ENCODE measurements at regions not wholly inside any gene's neighbourhood (a gene's known extent, or its start where the extent isn't known, plus 50 kb on each side); places are given as distances from the start of the nearest gene placed in this dataset.

GRCh38 chr5:155106221-155106620, 92.7 kb downstream of the KIF4B start:
- H3K4me1 ChIP-seq (ENCODE audit: control insufficient read depth in 3 of 3, insufficient read depth in 3 of 3, low read length in 3 of 3) = no peaks in the 10 kb centered on the region
- no peak overlapping the region for H3K4me3 ChIP-seq (ENCODE audit: low read length in 3 of 3)
- no peak overlapping the region for H3K27ac ChIP-seq (ENCODE audit: low read depth, low read length)
- H3K27me3 ChIP-seq (ENCODE audit: control insufficient read depth in 3 of 3, insufficient read depth in 3 of 3, low read length in 3 of 3) = peaks cover 0 to 4% (median 0%) of the 10 kb centered on the region in 3 donors
- no peaks in the 10 kb centered on the region for H3K9me3 ChIP-seq (ENCODE audit: control insufficient read depth in 3 of 3, low read length in 3 of 3)
- no peaks in the 10 kb centered on the region for H3K36me3 ChIP-seq (ENCODE audit: control insufficient read depth in 3 of 3, insufficient read depth in 3 of 3, low read length in 3 of 3)
- H3K9ac ChIP-seq (ENCODE audit: low read depth in 1 of 3, low read length in 3 of 3) = no peak overlapping the region

GRCh38 chr5:155113888-155114287, 100.3 kb downstream of the KIF4B start:
- Histone ChIP-seq H3K4me3 (ENCODE audit: low read length in 3 of 3) (no peak overlapping the region), H3K27ac (ENCODE audit: low read depth, low read length) (no peak overlapping the region), H3K9ac (ENCODE audit: low read depth in 1 of 3, low read length in 3 of 3) (no peak overlapping the region)

GRCh38 chr5:155114655-155115054, 101.1 kb downstream of the KIF4B start:
- no peaks in the 10 kb centered on the region for H3K4me1 ChIP-seq (ENCODE audit: control insufficient read depth in 3 of 3, insufficient read depth in 3 of 3, low read length in 3 of 3)
- no peak overlapping the region for H3K9ac ChIP-seq (ENCODE audit: low read depth in 1 of 3, low read length in 3 of 3)
- H3K9me3 ChIP-seq (ENCODE audit: control insufficient read depth in 3 of 3, low read length in 3 of 3) = no peaks in the 10 kb centered on the region
- H3K4me3 ChIP-seq (ENCODE audit: low read length in 3 of 3) = no peak overlapping the region
- H3K27ac ChIP-seq (ENCODE audit: low read depth, low read length) = no peak overlapping the region
- no peaks in the 10 kb centered on the region for H3K27me3 ChIP-seq (ENCODE audit: control insufficient read depth in 3 of 3, insufficient read depth in 3 of 3, low read length in 3 of 3)
- no peaks in the 10 kb centered on the region for H3K36me3 ChIP-seq (ENCODE audit: control insufficient read depth in 3 of 3, insufficient read depth in 3 of 3, low read length in 3 of 3)

More at GRCh38 chr5:155113888-155114287, 100.3 kb downstream of the KIF4B start:
- H3K27me3 ChIP-seq (ENCODE audit: control insufficient read depth in 3 of 3, insufficient read depth in 3 of 3, low read length in 3 of 3) = no peaks in the 10 kb centered on the region
- H3K9me3 ChIP-seq (ENCODE audit: control insufficient read depth in 3 of 3, low read length in 3 of 3) = no peaks in the 10 kb centered on the region
- no peaks in the 10 kb centered on the region for H3K4me1 ChIP-seq (ENCODE audit: control insufficient read depth in 3 of 3, insufficient read depth in 3 of 3, low read length in 3 of 3)
- no peaks in the 10 kb centered on the region for H3K36me3 ChIP-seq (ENCODE audit: control insufficient read depth in 3 of 3, insufficient read depth in 3 of 3, low read length in 3 of 3)

GRCh38 chr5:155116456-155117251, 103.1 kb downstream of the KIF4B start:
- H3K9me3 ChIP-seq (ENCODE audit: control insufficient read depth in 3 of 3, low read length in 3 of 3) = no peaks in the 10 kb centered on the region
- no peak overlapping the region for H3K9ac ChIP-seq (ENCODE audit: low read depth in 1 of 3, low read length in 3 of 3)
- no peaks in the 10 kb centered on the region for H3K36me3 ChIP-seq (ENCODE audit: control insufficient read depth in 3 of 3, insufficient read depth in 3 of 3, low read length in 3 of 3)

GRCh38 chr5:155125551-155126095, 112.1 kb downstream of the KIF4B start:
- Histone ChIP-seq H3K4me3 (ENCODE audit: low read length in 3 of 3) (no peak overlapping the region), H3K9me3 (ENCODE audit: control insufficient read depth in 3 of 3, low read length in 3 of 3) (no peaks in the 10 kb centered on the region), H3K36me3 (ENCODE audit: control insufficient read depth in 3 of 3, insufficient read depth in 3 of 3, low read length in 3 of 3) (no peaks in the 10 kb centered on the region), H3K27me3 (ENCODE audit: control insufficient read depth in 3 of 3, insufficient read depth in 3 of 3, low read length in 3 of 3) (no peaks in the 10 kb centered on the region), H3K9ac (ENCODE audit: low read depth in 1 of 3, low read length in 3 of 3) (no peak overlapping the region), H3K27ac (ENCODE audit: low read depth, low read length) (no peak overlapping the region), H3K4me1 (ENCODE audit: control insufficient read depth in 3 of 3, insufficient read depth in 3 of 3, low read length in 3 of 3) (no peaks in the 10 kb centered on the region)

More at GRCh38 chr5:155116456-155117251, 103.1 kb downstream of the KIF4B start:
- Histone ChIP-seq H3K4me3 (ENCODE audit: low read length in 3 of 3) (no peak overlapping the region), H3K4me1 (ENCODE audit: control insufficient read depth in 3 of 3, insufficient read depth in 3 of 3, low read length in 3 of 3) (no peaks in the 10 kb centered on the region), H3K27me3 (ENCODE audit: control insufficient read depth in 3 of 3, insufficient read depth in 3 of 3, low read length in 3 of 3) (no peaks in the 10 kb centered on the region), H3K27ac (ENCODE audit: low read depth, low read length) (no peak overlapping the region)

- Histone ChIP-seq H3K27ac (ENCODE audit: low read depth, low read length) (no peak overlapping the region), H3K9me3 (ENCODE audit: control insufficient read depth in 3 of 3, low read length in 3 of 3) (no peaks in the 10 kb centered on the region), H3K4me3 (ENCODE audit: low read length in 3 of 3) (no peak overlapping the region), H3K4me1 (ENCODE audit: control insufficient read depth in 3 of 3, insufficient read depth in 3 of 3, low read length in 3 of 3) (no peaks in the 10 kb centered on the region), H3K27me3 (ENCODE audit: control insufficient read depth in 3 of 3, insufficient read depth in 3 of 3, low read length in 3 of 3) (peaks cover 0 to 2% (median 0%) of the 10 kb centered on the region in 3 donors), H3K9ac (ENCODE audit: low read depth in 1 of 3, low read length in 3 of 3) (no peak overlapping the region), H3K36me3 (ENCODE audit: control insufficient read depth in 3 of 3, insufficient read depth in 3 of 3, low read length in 3 of 3) (no peaks in the 10 kb centered on the region)
These were observed 113.0 kb downstream of the KIF4B start for GRCh38 chr5:155126573-155126972.

- no peak overlapping the region for H3K9ac ChIP-seq (ENCODE audit: low read depth in 1 of 3, low read length in 3 of 3)
- no peak overlapping the region for H3K27ac ChIP-seq (ENCODE audit: low read depth, low read length)
- no peaks in the 10 kb centered on the region for H3K4me1 ChIP-seq (ENCODE audit: control insufficient read depth in 3 of 3, insufficient read depth in 3 of 3, low read length in 3 of 3)
- no peaks in the 10 kb centered on the region for H3K36me3 ChIP-seq (ENCODE audit: control insufficient read depth in 3 of 3, insufficient read depth in 3 of 3, low read length in 3 of 3)
- H3K9me3 ChIP-seq (ENCODE audit: control insufficient read depth in 3 of 3, low read length in 3 of 3) = no peaks in the 10 kb centered on the region
- H3K4me3 ChIP-seq (ENCODE audit: low read length in 3 of 3) = no peak overlapping the region
- peaks cover 0 to 2% (median 0%) of the 10 kb centered on the region in 3 donors for H3K27me3 ChIP-seq (ENCODE audit: control insufficient read depth in 3 of 3, insufficient read depth in 3 of 3, low read length in 3 of 3)
These were observed 114.0 kb downstream of the KIF4B start for GRCh38 chr5:155127552-155127951.

- no peak overlapping the region for H3K9ac ChIP-seq (ENCODE audit: low read depth in 1 of 3, low read length in 3 of 3)
- H3K4me3 ChIP-seq (ENCODE audit: low read length in 3 of 3) = no peak overlapping the region
- H3K27me3 ChIP-seq (ENCODE audit: control insufficient read depth in 3 of 3, insufficient read depth in 3 of 3, low read length in 3 of 3) = peaks cover 0 to 2% (median 0%) of the 10 kb centered on the region in 3 donors
- no peaks in the 10 kb centered on the region for H3K4me1 ChIP-seq (ENCODE audit: control insufficient read depth in 3 of 3, insufficient read depth in 3 of 3, low read length in 3 of 3)
- no peak overlapping the region for H3K27ac ChIP-seq (ENCODE audit: low read depth, low read length)
- H3K9me3 ChIP-seq (ENCODE audit: control insufficient read depth in 3 of 3, low read length in 3 of 3) = no peaks in the 10 kb centered on the region
- H3K36me3 ChIP-seq (ENCODE audit: control insufficient read depth in 3 of 3, insufficient read depth in 3 of 3, low read length in 3 of 3) = no peaks in the 10 kb centered on the region
These were observed 115.4 kb downstream of the KIF4B start for GRCh38 chr5:155128786-155129512.

GRCh38 chr5:155129513-155129880, 115.9 kb downstream of the KIF4B start:
- Histone ChIP-seq H3K4me3 (ENCODE audit: low read length in 3 of 3) (no peak overlapping the region), H3K27ac (ENCODE audit: low read depth, low read length) (no peak overlapping the region), H3K9ac (ENCODE audit: low read depth in 1 of 3, low read length in 3 of 3) (no peak overlapping the region), H3K36me3 (ENCODE audit: control insufficient read depth in 3 of 3, insufficient read depth in 3 of 3, low read length in 3 of 3) (no peaks in the 10 kb centered on the region), H3K4me1 (ENCODE audit: control insufficient read depth in 3 of 3, insufficient read depth in 3 of 3, low read length in 3 of 3) (no peaks in the 10 kb centered on the region), H3K27me3 (ENCODE audit: control insufficient read depth in 3 of 3, insufficient read depth in 3 of 3, low read length in 3 of 3) (peaks cover 0 to 2% (median 0%) of the 10 kb centered on the region in 3 donors), H3K9me3 (ENCODE audit: control insufficient read depth in 3 of 3, low read length in 3 of 3) (no peaks in the 10 kb centered on the region)

GRCh38 chr5:155134130-155134529, 120.6 kb downstream of the KIF4B start:
- Histone ChIP-seq H3K27ac (ENCODE audit: low read depth, low read length) (no peak overlapping the region), H3K9me3 (ENCODE audit: control insufficient read depth in 3 of 3, low read length in 3 of 3) (no peaks in the 10 kb centered on the region), H3K27me3 (ENCODE audit: control insufficient read depth in 3 of 3, insufficient read depth in 3 of 3, low read length in 3 of 3) (peaks cover 0 to 11% (median 0%) of the 10 kb centered on the region in 3 donors), H3K9ac (ENCODE audit: low read depth in 1 of 3, low read length in 3 of 3) (no peak overlapping the region), H3K4me3 (ENCODE audit: low read length in 3 of 3) (no peak overlapping the region), H3K36me3 (ENCODE audit: control insufficient read depth in 3 of 3, insufficient read depth in 3 of 3, low read length in 3 of 3) (no peaks in the 10 kb centered on the region), H3K4me1 (ENCODE audit: control insufficient read depth in 3 of 3, insufficient read depth in 3 of 3, low read length in 3 of 3) (no peaks in the 10 kb centered on the region)

Data from skeletal muscle tissue (tissue), 3 donors.